BJ (cell line): ENCODE measurements at regions not wholly inside any gene's neighbourhood (a gene's known extent, or its start where the extent isn't known, plus 50 kb on each side); places are given as distances from the start of the nearest gene placed in this dataset.

Source experiments
- CTCF ChIA-PET: fragments of 350-600 bp; formaldehyde crosslinking; extraction: SDS; loops from one replicate; lab custom pipeline; 2021; ENCODE audit warnings: antibody characterized with exemption, inconsistent platforms; lab: Yijun Ruan, JAX
- POLR2A ChIA-PET: fragments of 300-600 bp; sonication (Branson Sonifier 250); formaldehyde crosslinking; extraction: SDS; loops from one replicate; lab custom pipeline; 2021; ENCODE audit warnings: antibody characterized with exemption; lab: Charles Lee
- DNase-seq: peaks from one replicate; pipeline ENCODE4 v3.0.0-alpha.2; 2011; ENCODE audit warnings: low read depth
- H3K27me3 ChIP-seq: 2 replicates; pipeline ENCODE4 v1.6.0; 2011; ENCODE audit warnings: low read length; ENCODE audit not compliant: control insufficient read depth, insufficient read depth
- H3K36me3 ChIP-seq: 2 replicates; pipeline ENCODE4 v1.5.1; 2011; ENCODE audit warnings: low read length; ENCODE audit not compliant: control insufficient read depth, insufficient read depth
- H3K4me3 ChIP-seq: 2 replicates; pipeline ENCODE4 v1.5.1; 2011; ENCODE audit warnings: low read depth, mild to moderate bottlenecking, control low read depth, low read length
- TF ChIP-seq, protein P1 (sequence below): IDR thresholded peaks from 2 replicates; pipeline ENCODE4 v1.5.1; 2011; ENCODE audit warnings: low read depth, mild to moderate bottlenecking, control low read depth, inconsistent platforms, low read length, moderate library complexity; ENCODE audit not compliant: insufficient read depth

DNA sequence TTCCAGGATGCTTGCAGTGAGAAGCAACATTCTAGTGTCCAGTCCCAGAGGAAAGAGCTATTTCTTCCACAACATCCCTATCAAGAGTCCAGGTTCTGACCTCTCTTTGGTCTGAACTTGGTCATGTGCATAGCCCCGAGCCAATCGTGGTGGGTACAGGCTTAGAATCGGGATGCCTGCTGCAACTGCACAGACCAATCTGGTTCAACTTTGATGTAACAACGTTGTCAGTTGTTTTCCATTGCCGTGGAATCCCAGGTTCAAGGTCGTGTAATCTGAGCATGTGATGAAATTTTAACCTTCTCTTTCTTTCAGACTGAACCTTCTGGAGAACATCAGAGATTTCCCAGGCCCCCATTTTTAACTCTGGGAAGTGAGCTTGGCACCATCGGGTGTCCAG lies 130.5 kb downstream of the ANKRD60 start:
- CTCF ChIA-PET, result interaction anchor here (0.8 to 2.5 kb wide), 3 partner anchors 10 to 12 kb away, joined by 3 to 16 read pairs (median 4); no protein-coding TSS in a partner anchor
- no peak overlapping the region for H3K4me3 ChIP-seq
- no peak for DNase-seq

DNA sequence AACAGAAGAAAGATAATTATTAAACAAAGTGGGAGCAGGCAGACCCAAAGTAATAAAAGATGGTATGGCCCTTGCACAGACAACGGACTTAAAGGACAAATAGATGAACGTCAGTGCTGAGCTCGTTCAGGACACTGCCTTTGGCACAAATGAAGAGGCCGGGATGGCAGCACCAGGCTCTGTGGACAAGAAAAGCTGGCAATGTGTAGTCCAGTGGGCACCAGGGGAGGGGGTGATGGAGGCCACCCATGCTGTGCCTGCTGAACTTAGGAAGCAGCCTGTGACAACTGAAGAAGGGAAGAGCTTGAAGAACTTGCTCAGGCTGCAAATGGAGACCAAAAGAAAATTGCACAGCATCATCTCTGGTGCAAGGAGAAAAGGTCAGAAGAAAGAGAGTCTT lies 131.0 kb downstream of the ANKRD60 start:
- CTCF ChIA-PET, result interaction anchor here (0.8 to 2.5 kb wide), 3 partner anchors 10 to 11 kb away, joined by 3 to 16 read pairs (median 4); no protein-coding TSS in a partner anchor
- POLR2A ChIA-PET, result no interaction called here
- Histone ChIP-seq H3K4me3 (no peak overlapping the region), H3K27me3 (peaks cover 14% of the 10 kb centered on the region), H3K36me3 (no peaks in the 10 kb centered on the region)
- no peak for DNase-seq
- TF ChIP-seq, protein P1, sequence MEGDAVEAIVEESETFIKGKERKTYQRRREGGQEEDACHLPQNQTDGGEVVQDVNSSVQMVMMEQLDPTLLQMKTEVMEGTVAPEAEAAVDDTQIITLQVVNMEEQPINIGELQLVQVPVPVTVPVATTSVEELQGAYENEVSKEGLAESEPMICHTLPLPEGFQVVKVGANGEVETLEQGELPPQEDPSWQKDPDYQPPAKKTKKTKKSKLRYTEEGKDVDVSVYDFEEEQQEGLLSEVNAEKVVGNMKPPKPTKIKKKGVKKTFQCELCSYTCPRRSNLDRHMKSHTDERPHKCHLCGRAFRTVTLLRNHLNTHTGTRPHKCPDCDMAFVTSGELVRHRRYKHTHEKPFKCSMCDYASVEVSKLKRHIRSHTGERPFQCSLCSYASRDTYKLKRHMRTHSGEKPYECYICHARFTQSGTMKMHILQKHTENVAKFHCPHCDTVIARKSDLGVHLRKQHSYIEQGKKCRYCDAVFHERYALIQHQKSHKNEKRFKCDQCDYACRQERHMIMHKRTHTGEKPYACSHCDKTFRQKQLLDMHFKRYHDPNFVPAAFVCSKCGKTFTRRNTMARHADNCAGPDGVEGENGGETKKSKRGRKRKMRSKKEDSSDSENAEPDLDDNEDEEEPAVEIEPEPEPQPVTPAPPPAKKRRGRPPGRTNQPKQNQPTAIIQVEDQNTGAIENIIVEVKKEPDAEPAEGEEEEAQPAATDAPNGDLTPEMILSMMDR, result no peak

More for the DNA sequence above, 130.5 kb downstream of the ANKRD60 start:
- POLR2A ChIA-PET, result no interaction called here
- TF ChIP-seq, protein P1, result no peak
- Histone ChIP-seq H3K27me3 (peaks cover 10% of the 10 kb centered on the region), H3K36me3 (no peaks in the 10 kb centered on the region)

DNA sequence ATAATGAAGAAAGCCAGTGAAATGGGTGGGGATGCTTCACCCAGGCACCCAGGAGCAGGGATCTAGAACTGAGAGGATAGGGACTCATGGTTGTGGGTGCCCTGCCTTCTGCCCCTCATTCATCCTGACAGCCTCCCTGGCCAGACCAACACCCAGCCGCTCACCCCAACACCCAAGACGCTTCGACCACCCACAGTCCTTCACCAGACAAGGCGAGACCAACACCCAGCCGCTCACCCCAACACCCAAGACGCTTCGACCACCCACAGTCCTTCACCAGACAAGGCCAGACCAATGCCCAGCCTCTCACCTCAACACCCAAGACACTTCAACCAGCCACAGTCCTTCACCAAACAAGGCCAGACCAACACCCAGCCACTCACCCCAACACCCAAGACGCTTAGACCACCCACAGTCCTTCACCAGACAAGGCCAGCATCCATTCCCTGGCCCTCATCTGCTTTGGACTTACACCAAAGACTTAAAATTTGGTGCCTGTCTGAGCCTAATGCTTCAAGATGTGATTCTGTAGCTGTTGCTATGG lies 131.5 kb downstream of the ANKRD60 start:
- TF ChIP-seq, protein P1, result no peak
- CTCF ChIA-PET, result interaction anchor here (1.4 to 2.5 kb wide), 3 partner anchors 9 to 502 kb away, joined by 3 to 16 read pairs (median 3); no protein-coding TSS in a partner anchor
- Histone ChIP-seq H3K4me3 (no peak overlapping the region), H3K36me3 (no peaks in the 10 kb centered on the region), H3K27me3 (peaks cover 15% of the 10 kb centered on the region)
- POLR2A ChIA-PET, result no interaction called here
- no peak for DNase-seq

DNA sequence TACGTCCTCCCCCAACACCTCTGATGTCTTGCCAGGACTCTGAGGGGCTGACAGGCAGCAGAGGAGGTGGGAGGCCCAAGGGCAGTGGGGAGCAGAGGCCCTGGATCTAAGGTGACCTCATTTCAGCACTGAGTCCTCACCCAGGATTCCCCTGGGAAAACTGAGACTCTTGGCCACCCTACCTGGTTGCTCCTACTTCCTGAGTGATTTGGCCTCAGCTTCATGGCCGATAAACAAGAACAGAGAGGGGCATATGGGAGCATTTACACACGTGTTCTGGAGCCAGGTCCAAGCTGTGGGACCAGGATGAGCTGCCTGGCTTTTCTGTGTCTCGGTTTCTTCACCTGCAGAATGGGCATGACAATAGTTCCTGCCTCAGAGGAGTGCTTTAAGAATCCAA lies 133.8 kb downstream of the ANKRD60 start:
- TF ChIP-seq, protein P1, result no peak
- POLR2A ChIA-PET, result no interaction called here
- no peak overlapping the region for H3K4me3 ChIP-seq
- CTCF ChIA-PET, result interaction anchor here (1.7 to 2.0 kb wide), 2 partner anchors 8 to 441 kb away, joined by 4 to 18 read pairs; no protein-coding TSS in a partner anchor
- peaks cover 18% of the 10 kb centered on the region for H3K27me3 ChIP-seq
- DNase-seq, result no peak
- H3K36me3 ChIP-seq, result no peaks in the 10 kb centered on the region

DNA sequence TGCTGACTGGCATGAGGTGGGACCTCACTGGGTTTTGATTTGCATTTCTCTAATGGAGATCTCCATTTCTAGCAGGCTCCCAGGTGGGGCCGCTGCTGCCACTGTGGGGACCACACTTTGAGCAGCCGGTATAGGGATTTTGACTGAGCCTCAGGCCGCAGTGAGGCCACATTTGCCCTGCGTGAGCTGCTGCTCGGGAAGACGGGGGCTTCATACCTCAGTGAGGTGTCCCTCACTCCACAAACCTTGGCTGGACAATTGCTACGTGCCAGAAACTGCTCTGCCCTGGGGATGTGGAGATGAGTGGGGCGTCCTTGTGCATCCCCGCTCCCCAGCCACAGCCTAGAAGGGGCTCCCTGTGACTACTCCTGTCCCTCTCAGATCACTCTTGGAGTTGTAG lies 134.3 kb downstream of the ANKRD60 start:
- H3K27me3 ChIP-seq, result peaks cover 18% of the 10 kb centered on the region
- CTCF ChIA-PET, result interaction anchor here (1.7 kb wide), 1 partner anchor 440 kb away, joined by 4 read pairs; no protein-coding TSS in a partner anchor
- no peak for DNase-seq
- H3K4me3 ChIP-seq, result no peak overlapping the region
- POLR2A ChIA-PET, result no interaction called here
- TF ChIP-seq, protein P1, result no peak
- no peaks in the 10 kb centered on the region for H3K36me3 ChIP-seq
